Natural killer cell (primary cell): ENCODE measurements at regions not wholly inside any gene's neighbourhood (a gene's known extent, or its start where the extent isn't known, plus 50 kb on each side); places are given as distances from the start of the nearest gene placed in this dataset.

Source experiments
- ATAC-seq, 3 donors: fragments of 150-1000 bp in 2 of 3; fragments of 200-7000 bp in 1 of 3; cut with Tn5 transposase; 1 replicate in 1 of 3; 2 replicates in 2 of 3; pipeline ENCODE4 v1.10.0; 2021; ENCODE audit warnings: mild to moderate bottlenecking in 2 of 3, moderate library complexity in 2 of 3
- DNase-seq, 2 donors: peaks; one replicate each; pipeline versions ENCODE4 v3.0.0 to v3.0.0-alpha.2; 2013 to 2021; ENCODE audit warnings: mixed read lengths in 1 of 2
- H3K27ac ChIP-seq: one replicate; pipeline ENCODE4 v1.5.1; 2013; ENCODE audit warnings: mild to moderate bottlenecking, low read length
- H3K27me3 ChIP-seq: one replicate; pipeline ENCODE4 v1.6.1; 2013; ENCODE audit warnings: low read length; ENCODE audit not compliant: control insufficient read depth, insufficient read depth
- H3K36me3 ChIP-seq: one replicate; pipeline ENCODE4 v1.6.1; 2013; ENCODE audit warnings: low read length; ENCODE audit not compliant: control insufficient read depth, insufficient read depth
- H3K4me1 ChIP-seq: one replicate; pipeline ENCODE4 v1.6.1; 2013; ENCODE audit warnings: low read length; ENCODE audit not compliant: control insufficient read depth, insufficient read depth
- H3K4me3 ChIP-seq: one replicate; pipeline ENCODE4 v1.5.1; 2013; ENCODE audit warnings: low read length
- H3K9me3 ChIP-seq: one replicate; pipeline ENCODE4 v1.6.1; 2013; ENCODE audit warnings: low read length; ENCODE audit not compliant: control insufficient read depth, insufficient read depth
- H3K27ac Mint-ChIP-seq, 2 donors: one replicate each; pipeline ENCODE4 v1.8.0; 2022; ENCODE audit warnings: mild to moderate bottlenecking in 2 of 2, mixed read lengths in 2 of 2, moderate library complexity in 1 of 2
- H3K27me3 Mint-ChIP-seq, 2 donors: one replicate each; pipeline ENCODE4 v1.8.0; 2022; ENCODE audit warnings: low read depth in 2 of 2, mixed read lengths in 2 of 2
- H3K36me3 Mint-ChIP-seq: one replicate; pipeline ENCODE4 v1.8.0; 2022; ENCODE audit warnings: mixed read lengths
- H3K4me1 Mint-ChIP-seq, 2 donors: one replicate each; pipeline ENCODE4 v1.8.0; 2022; ENCODE audit warnings: mixed read lengths in 2 of 2
- H3K4me3 Mint-ChIP-seq: one replicate; pipeline ENCODE4 v1.8.0; 2022; ENCODE audit warnings: mild to moderate bottlenecking, moderate library complexity, mixed read lengths
- H3K9me3 Mint-ChIP-seq, 2 donors: one replicate each; pipeline ENCODE4 v1.8.0; 2022; ENCODE audit warnings: mixed read lengths in 2 of 2
- WGBS: methylation state at CpG from one replicate; pipeline ENCODE4 v1.1.7; 2013; ENCODE audit warnings: missing lambda C conversion rate; ENCODE audit not compliant: insufficient coverage; 5-methylcytosine and 5-hydroxymethylcytosine counted together
- intact Hi-C: fragments of 100-400 bp; cut with micrococcal nuclease; formaldehyde crosslinking; loops from one replicate; pipeline ENCODE4 v1.14.2; 2022
- TF ChIP-seq, protein P1 (sequence below): fragments of 200-600 bp; IDR thresholded peaks from one replicate; pipeline ENCODE4 v1.8.0; 2022; ENCODE audit warnings: antibody characterized with exemption

DNA sequence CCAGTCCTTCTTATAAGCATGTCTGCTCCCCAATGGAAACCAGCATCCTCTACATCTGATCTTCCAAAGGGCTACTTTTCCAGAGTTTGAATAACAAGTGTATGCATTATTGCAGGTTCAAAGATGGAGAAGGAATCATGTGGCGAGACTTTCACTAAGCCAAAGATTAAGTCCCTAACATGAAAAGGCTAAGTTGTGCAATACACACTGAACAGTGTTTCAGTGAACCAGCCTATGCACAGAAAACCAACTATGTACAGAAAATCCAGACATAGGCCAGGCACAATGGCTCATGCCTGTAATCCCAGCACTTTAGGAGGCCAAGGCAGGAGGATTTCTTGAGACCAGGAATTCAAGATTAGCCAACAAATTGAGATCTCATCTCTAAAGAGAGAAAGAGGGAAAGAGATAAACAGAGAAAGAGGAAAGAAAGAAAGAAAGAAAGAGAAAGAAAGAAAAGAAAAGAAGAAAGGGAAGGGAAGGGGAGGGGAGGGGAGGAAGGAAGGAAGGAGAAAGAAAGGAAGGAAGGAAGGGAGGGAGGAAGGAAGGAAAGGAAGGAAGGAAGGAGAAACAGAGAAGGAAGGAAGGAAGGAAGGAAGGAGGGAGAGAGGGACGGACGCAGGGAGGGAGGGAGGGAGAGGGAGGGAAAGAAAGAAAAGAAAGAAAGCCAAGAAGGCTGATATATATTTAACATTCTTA, 181.7 kb downstream of the LTN1 start:
- TF ChIP-seq, protein P1, sequence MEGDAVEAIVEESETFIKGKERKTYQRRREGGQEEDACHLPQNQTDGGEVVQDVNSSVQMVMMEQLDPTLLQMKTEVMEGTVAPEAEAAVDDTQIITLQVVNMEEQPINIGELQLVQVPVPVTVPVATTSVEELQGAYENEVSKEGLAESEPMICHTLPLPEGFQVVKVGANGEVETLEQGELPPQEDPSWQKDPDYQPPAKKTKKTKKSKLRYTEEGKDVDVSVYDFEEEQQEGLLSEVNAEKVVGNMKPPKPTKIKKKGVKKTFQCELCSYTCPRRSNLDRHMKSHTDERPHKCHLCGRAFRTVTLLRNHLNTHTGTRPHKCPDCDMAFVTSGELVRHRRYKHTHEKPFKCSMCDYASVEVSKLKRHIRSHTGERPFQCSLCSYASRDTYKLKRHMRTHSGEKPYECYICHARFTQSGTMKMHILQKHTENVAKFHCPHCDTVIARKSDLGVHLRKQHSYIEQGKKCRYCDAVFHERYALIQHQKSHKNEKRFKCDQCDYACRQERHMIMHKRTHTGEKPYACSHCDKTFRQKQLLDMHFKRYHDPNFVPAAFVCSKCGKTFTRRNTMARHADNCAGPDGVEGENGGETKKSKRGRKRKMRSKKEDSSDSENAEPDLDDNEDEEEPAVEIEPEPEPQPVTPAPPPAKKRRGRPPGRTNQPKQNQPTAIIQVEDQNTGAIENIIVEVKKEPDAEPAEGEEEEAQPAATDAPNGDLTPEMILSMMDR = no peak
- Histone ChIP-seq H3K4me3 (no peak overlapping the region), H3K27ac (no peak overlapping the region), H3K9me3 (no peaks in the 10 kb centered on the region), H3K4me1 (no peaks in the 10 kb centered on the region), H3K36me3 (peaks cover 3% of the 10 kb centered on the region), H3K27me3 (no peaks in the 10 kb centered on the region)
- DNase-seq = no peak
- H3K4me3 Mint-ChIP-seq = no peak overlapping the region
- ATAC-seq = no peak
- H3K27me3 Mint-ChIP-seq = no peaks in the 10 kb centered on the region
- 90% methylated on average over 1 of the region's 3 CpGs for WGBS
- H3K9me3 Mint-ChIP-seq = peaks cover 2 to 3% of the 10 kb centered on the region in 2 donors
- H3K4me1 Mint-ChIP-seq = peaks cover 58 to 61% of the 10 kb centered on the region in 2 donors
- H3K36me3 Mint-ChIP-seq = peaks cover 24% of the 10 kb centered on the region
- intact Hi-C loops = no loop called here
- peak overlapping the region in 1 of 2 donors; percentile 19 for H3K27ac Mint-ChIP-seq

DNA sequence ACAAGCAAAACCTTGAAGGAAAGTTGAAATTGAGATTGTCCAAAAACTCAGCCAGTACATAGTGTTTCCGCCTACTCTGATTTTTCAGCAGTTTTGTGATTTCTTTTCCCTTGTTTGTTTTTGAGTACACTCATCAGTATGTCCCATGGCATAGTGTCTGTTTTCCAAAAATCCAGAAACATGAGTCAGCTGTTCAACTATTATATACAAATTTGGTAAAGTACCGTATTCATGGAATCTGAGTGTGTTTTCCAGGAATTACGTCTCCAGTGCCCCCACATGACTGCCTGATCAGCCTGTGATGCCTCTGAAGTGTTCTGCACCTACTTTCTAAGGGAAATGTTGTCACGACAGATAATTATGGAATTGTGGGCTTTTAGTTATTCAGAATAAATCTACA, 186.8 kb downstream of the LTN1 start:
- Mint-ChIP-seq H3K27ac (no peak overlapping the region), H3K36me3 (peaks cover 19% of the 10 kb centered on the region), H3K4me3 (no peak overlapping the region), H3K9me3 (peaks cover 2 to 3% of the 10 kb centered on the region in 2 donors), H3K27me3 (no peaks in the 10 kb centered on the region), H3K4me1 (peaks cover 38 to 51% of the 10 kb centered on the region in 2 donors)
- no peak overlapping the region for H3K27ac ChIP-seq
- WGBS = 84% methylated on average over 4 of the region's 4 CpGs
- H3K4me1 ChIP-seq = peaks cover 5% of the 10 kb centered on the region
- no peaks in the 10 kb centered on the region for H3K27me3 ChIP-seq
- TF ChIP-seq, protein P1 = no peak
- ATAC-seq (no peak), DNase-seq (no peak)
- intact Hi-C loops = no loop called here
- no peaks in the 10 kb centered on the region for H3K36me3 ChIP-seq
- H3K9me3 ChIP-seq = no peaks in the 10 kb centered on the region
- no peak overlapping the region for H3K4me3 ChIP-seq

DNA sequence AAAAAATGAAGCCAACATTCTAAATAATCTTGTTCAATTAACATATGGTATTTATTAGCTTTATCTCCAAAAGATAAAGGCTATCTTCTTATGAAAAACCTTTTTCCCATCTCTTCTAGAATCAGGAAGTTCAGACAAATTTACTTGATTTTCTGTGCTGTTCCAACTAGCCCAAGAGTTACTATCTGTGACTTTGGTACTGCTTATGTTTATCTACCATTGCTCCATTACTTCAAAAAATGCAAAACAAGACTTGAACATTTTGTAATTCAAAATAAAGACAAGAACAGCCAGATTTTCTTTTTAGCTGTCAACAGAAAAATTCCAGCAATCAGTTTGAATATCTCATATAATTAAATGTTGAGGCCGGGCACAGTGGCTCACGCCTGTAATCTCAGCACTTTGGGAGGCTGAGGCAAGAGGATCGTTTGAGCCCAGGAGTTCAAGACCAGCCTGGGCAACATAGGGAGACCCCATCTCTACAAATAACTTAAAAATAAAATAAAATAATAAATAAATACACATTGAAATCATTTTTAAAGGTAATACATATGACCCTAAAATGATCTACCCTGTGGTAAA, 188.5 kb downstream of the LTN1 start:
- Mint-ChIP-seq H3K9me3 (peaks cover 2 to 3% of the 10 kb centered on the region in 2 donors), H3K4me1 (peaks cover 40 to 43% of the 10 kb centered on the region in 2 donors), H3K36me3 (peaks cover 19% of the 10 kb centered on the region), H3K27ac (peak overlapping the region in 1 of 2 donors; percentile 2), H3K27me3 (no peaks in the 10 kb centered on the region), H3K4me3 (no peak overlapping the region)
- no peaks in the 10 kb centered on the region for H3K9me3 ChIP-seq
- TF ChIP-seq, protein P1 = no peak
- H3K36me3 ChIP-seq = peaks cover 3% of the 10 kb centered on the region
- DNase-seq (no peak), ATAC-seq (no peak)
- H3K4me1 ChIP-seq = peaks cover 5% of the 10 kb centered on the region
- intact Hi-C loops = no loop called here
- H3K4me3 ChIP-seq = no peak overlapping the region
- 89% methylated on average over 3 of the region's 3 CpGs for WGBS
- no peaks in the 10 kb centered on the region for H3K27me3 ChIP-seq
- no peak overlapping the region for H3K27ac ChIP-seq
